HEK293 (cell line): ENCODE measurements at regions not wholly inside any gene's neighbourhood (a gene's known extent, or its start where the extent isn't known, plus 50 kb on each side); places are given as distances from the start of the nearest gene placed in this dataset.

ENCODE experiments used
- CTCF ChIA-PET: fragments of 350-600 bp; formaldehyde crosslinking; extraction: SDS; loops from one replicate; lab custom pipeline; 2021; ENCODE audit warnings: antibody characterized with exemption; lab: Yijun Ruan, JAX
- POLR2A ChIA-PET: fragments of 300-600 bp; formaldehyde crosslinking; extraction: SDS; loops from one replicate; lab custom pipeline; 2020; ENCODE audit warnings: antibody characterized with exemption, inconsistent platforms; lab: Yijun Ruan, JAX
- H3K27ac ChIP-seq: fragments of 200-500 bp; sonication (Bioruptor generic); 2 replicates; pipeline ENCODE4 v1.5.1; 2014; ENCODE audit warnings: low read depth, low read length, control low read depth, inconsistent platforms; ENCODE audit errors: extremely low read depth
- H3K36me3 ChIP-seq, 2 experiments: fragments of 200-500 bp in 1 of 2; sonication (Bioruptor generic) in 1 of 2; 1 replicate in 1 of 2; 2 replicates in 1 of 2; pipeline ENCODE4 v1.5.1; 2014 to 2017; ENCODE audit warnings: inconsistent platforms in 2 of 2, low read length in 2 of 2; ENCODE audit not compliant: control insufficient read depth in 2 of 2, insufficient read depth in 1 of 2
- H3K4me1 ChIP-seq: fragments of 200-500 bp; sonication (Bioruptor generic); 2 replicates; pipeline ENCODE4 v1.5.1; 2014; ENCODE audit warnings: mild to moderate bottlenecking, low read length, inconsistent platforms; ENCODE audit not compliant: control insufficient read depth, insufficient read depth
- H3K4me3 ChIP-seq: 2 replicates; pipeline ENCODE4 v1.5.1; 2011; ENCODE audit warnings: low read depth, mild to moderate bottlenecking, control low read depth, low read length, moderate library complexity
- H3K9me3 ChIP-seq: fragments of 200-500 bp; sonication (Bioruptor generic); 2 replicates; pipeline ENCODE4 v1.5.1; 2014; ENCODE audit warnings: low read depth, low read length, inconsistent platforms; ENCODE audit not compliant: control insufficient read depth, insufficient read depth
- AEBP2 ChIP-seq: fragments of 450-650 bp; formaldehyde crosslinking; IDR thresholded peaks from 2 replicates; pipeline ENCODE4 v1.5.1; 2016; ENCODE audit warnings: missing biosample characterization, missing genetic modification characterization, borderline replicate concordance
- GLIS1 ChIP-seq: fragments of 450-650 bp; formaldehyde crosslinking; IDR thresholded peaks from 2 replicates; pipeline ENCODE4 v1.5.1; 2016; ENCODE audit warnings: missing biosample characterization, missing genetic modification characterization
- KLF10 ChIP-seq: fragments of 450-650 bp; IDR thresholded peaks from 2 replicates; pipeline ENCODE4 v1.5.1; 2018; ENCODE audit warnings: missing biosample characterization, mild to moderate bottlenecking, missing genetic modification characterization
- PRDM2 ChIP-seq: fragments of 450-650 bp; formaldehyde crosslinking; IDR thresholded peaks from 2 replicates; pipeline ENCODE4 v1.5.1; 2016; ENCODE audit warnings: missing biosample characterization, missing genetic modification characterization, borderline replicate concordance
- SETDB1 ChIP-seq: IDR thresholded peaks from one replicate; pipeline ENCODE4 v1.6.1; 2017; ENCODE audit warnings: mild to moderate bottlenecking, low read length, moderate library complexity, mixed read lengths; ENCODE audit not compliant: insufficient read length
- TCF7L2 ChIP-seq: IDR thresholded peaks from 2 replicates; pipeline ENCODE4 v1.6.1; 2011; ENCODE audit warnings: low read depth, mild to moderate bottlenecking, inconsistent platforms, low read length, moderate library complexity, borderline replicate concordance
- TSHZ1 ChIP-seq: fragments of 450-650 bp; formaldehyde crosslinking; IDR thresholded peaks from 2 replicates; pipeline ENCODE4 v1.5.1; 2016; ENCODE audit warnings: missing biosample characterization, missing genetic modification characterization, borderline replicate concordance
- ZBTB17 ChIP-seq: fragments of 450-650 bp; formaldehyde crosslinking; IDR thresholded peaks from 2 replicates; pipeline ENCODE4 v1.5.1; 2016; ENCODE audit warnings: missing biosample characterization, missing genetic modification characterization
- ZBTB49 ChIP-seq: fragments of 450-650 bp; formaldehyde crosslinking; IDR thresholded peaks from 2 replicates; pipeline ENCODE4 v1.5.1; 2016; ENCODE audit warnings: missing biosample characterization, missing genetic modification characterization, low read depth
- ZEB2 ChIP-seq: fragments of 450-650 bp; formaldehyde crosslinking; IDR thresholded peaks from 2 replicates; pipeline ENCODE4 v1.5.1; 2016; ENCODE audit warnings: missing biosample characterization, missing genetic modification characterization
- ZFP3 ChIP-seq: fragments of 450-650 bp; formaldehyde crosslinking; IDR thresholded peaks from 2 replicates; pipeline ENCODE4 v1.5.1; 2016; ENCODE audit warnings: low read depth, missing biosample characterization, missing genetic modification characterization
- ZNF280D ChIP-seq: fragments of 450-650 bp; formaldehyde crosslinking; IDR thresholded peaks from 2 replicates; pipeline ENCODE4 v1.5.1; 2016; ENCODE audit warnings: missing biosample characterization, missing genetic modification characterization
- ZNF37A ChIP-seq: fragments of 450-650 bp; IDR thresholded peaks from 2 replicates; pipeline ENCODE4 v1.5.1; 2018; ENCODE audit warnings: missing biosample characterization, missing genetic modification characterization
- ZNF560 ChIP-seq: fragments of 450-650 bp; formaldehyde crosslinking; IDR thresholded peaks from 2 replicates; pipeline ENCODE4 v1.5.1; 2017; ENCODE audit warnings: missing biosample characterization, missing genetic modification characterization, borderline replicate concordance
- ZNF580 ChIP-seq: fragments of 450-650 bp; formaldehyde crosslinking; IDR thresholded peaks from 2 replicates; pipeline ENCODE4 v1.5.1; 2016; ENCODE audit warnings: missing biosample characterization, missing genetic modification characterization
- ZNF621 ChIP-seq: fragments of 450-650 bp; formaldehyde crosslinking; IDR thresholded peaks from 2 replicates; pipeline ENCODE4 v1.5.1; 2017; ENCODE audit warnings: missing biosample characterization, missing genetic modification characterization
- ZNF837 ChIP-seq: fragments of 450-650 bp; formaldehyde crosslinking; IDR thresholded peaks from 2 replicates; pipeline ENCODE4 v1.5.1; 2016; ENCODE audit warnings: missing biosample characterization, missing genetic modification characterization

- TF ChIP-seq ZBTB49 (tag by site-specific recombination) (no peak), SETDB1 (no peak), ZEB2 (tag by site-specific recombination) (no peak), PRDM2 (tag by site-specific recombination) (no peak), ZNF580 (tag by site-specific recombination) (no peak), AEBP2 (tag by site-specific recombination) (no peak), GLIS1 (tag by site-specific recombination) (no peak), ZBTB17 (tag by site-specific recombination) (no peak), KLF10 (tag by site-specific recombination) (no peak), ZNF37A (tag by site-specific recombination) (no peak), ZNF837 (tag by site-specific recombination) (no peak), TSHZ1 (no peak)
These were observed 508.7 kb downstream of the SOX2 start (continued) for GRCh38 chr3:182220471-182220870.

GRCh38 chr3:182226995-182227394 lies 515.3 kb downstream of the SOX2 start:
- POLR2A ChIA-PET = no interaction called here
- CTCF ChIA-PET = interaction anchor here (1.0 to 1.6 kb wide), 4 partner anchors 11 to 518 kb away, joined by 3 to 4 read pairs (median 3); no protein-coding TSS in a partner anchor
- H3K9me3 ChIP-seq = no peaks in the 10 kb centered on the region
- H3K36me3 ChIP-seq = no peaks in the 10 kb centered on the region
- H3K27ac ChIP-seq = no peak overlapping the region
- no peaks in the 10 kb centered on the region for H3K4me1 ChIP-seq
- no peak overlapping the region for H3K4me3 ChIP-seq
- TF ChIP-seq ZBTB49 (tag by site-specific recombination) (no peak), ZNF280D (no peak), ZNF560 (tag by site-specific recombination) (no peak), TCF7L2 (no peak), ZNF621 (tag by site-specific recombination) (no peak), ZFP3 (tag by site-specific recombination) (no peak)
